ENCODE measurements at regions not wholly inside any gene's neighbourhood (a gene's known extent, or its start where the extent isn't known, plus 50 kb on each side); places are given as distances from the start of the nearest gene placed in this dataset.
"Not testable (repeated sequence)": the region's sequence is repeated elsewhere in the genome, so short reads cannot be mapped to it uniquely, and the experiment has no call there.

DNA sequence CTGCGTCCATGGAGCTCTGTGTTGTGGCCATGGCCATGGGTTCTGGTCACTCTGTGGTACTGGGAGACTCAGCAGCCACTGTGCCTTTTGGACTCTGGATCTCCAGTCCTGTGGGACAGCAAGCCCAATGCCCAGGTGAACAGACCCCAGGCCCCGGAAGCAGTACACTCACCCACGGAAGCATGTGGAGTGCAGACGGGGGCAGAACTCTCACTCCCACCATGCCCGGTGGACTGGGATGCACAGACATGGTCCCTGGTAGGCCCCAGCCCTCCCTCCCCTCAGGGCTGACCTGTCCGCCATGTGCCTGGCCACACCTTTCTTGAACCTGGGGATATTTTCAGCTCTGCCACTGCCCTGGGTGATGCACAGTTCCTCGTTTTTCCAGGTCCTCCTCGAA, 163.3 kb downstream of the URI1 start:
- no peak for DNase-seq
- Histone ChIP-seq H3K27me3 (ENCODE audit: control insufficient read depth, insufficient read depth, low read length) (no peaks in the 10 kb centered on the region), H3K36me3 (replicated peaks; ENCODE audit: control insufficient read depth, insufficient read depth, low read length) (no peaks in the 10 kb centered on the region), H3K4me3 (ENCODE audit: insufficient read depth, low read depth, low read length) (no peak overlapping the region)

GRCh38 chr19:30105727-30106126, 163.7 kb downstream of the URI1 start:
- DNase-seq: no peak

GRCh38 chr19:30106417-30107095, 164.5 kb downstream of the URI1 start:
- H3K36me3 ChIP-seq (replicated peaks; ENCODE audit: control insufficient read depth, insufficient read depth, low read length): no peaks in the 10 kb centered on the region
- no peak for DNase-seq
- H3K27me3 ChIP-seq (ENCODE audit: control insufficient read depth, insufficient read depth, low read length): no peaks in the 10 kb centered on the region
- H3K4me3 ChIP-seq (ENCODE audit: insufficient read depth, low read depth, low read length): no peak overlapping the region

More at GRCh38 chr19:30105727-30106126, 163.7 kb downstream of the URI1 start:
- H3K27me3 ChIP-seq (ENCODE audit: control insufficient read depth, insufficient read depth, low read length): no peaks in the 10 kb centered on the region
- no peaks in the 10 kb centered on the region for H3K36me3 ChIP-seq (replicated peaks; ENCODE audit: control insufficient read depth, insufficient read depth, low read length)
- H3K4me3 ChIP-seq (ENCODE audit: insufficient read depth, low read depth, low read length): no peak overlapping the region

DNA sequence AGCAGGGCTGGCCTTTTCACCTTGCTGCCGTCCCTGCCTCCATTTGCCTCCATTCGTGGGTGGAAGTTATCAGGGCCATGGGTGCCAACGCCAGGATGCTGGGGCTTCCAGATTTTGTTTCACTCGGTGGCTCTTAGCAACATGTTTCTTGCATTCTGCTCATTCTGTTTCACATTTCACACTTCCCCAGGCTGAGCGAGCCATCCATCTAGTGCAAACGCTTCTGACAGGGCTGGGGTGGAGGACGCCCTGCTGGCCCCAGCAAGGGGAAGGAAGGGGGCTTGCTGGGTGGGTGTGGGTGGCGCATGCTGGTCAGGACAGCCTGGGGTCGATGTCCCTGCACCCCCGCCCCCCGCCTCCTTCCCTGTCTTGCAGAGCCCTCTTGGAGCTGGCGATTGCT, 165.2 kb downstream of the URI1 start:
- no peak overlapping the region for H3K4me3 ChIP-seq (ENCODE audit: insufficient read depth, low read depth, low read length)
- H3K27me3 ChIP-seq (ENCODE audit: control insufficient read depth, insufficient read depth, low read length): no peaks in the 10 kb centered on the region
- H3K36me3 ChIP-seq (replicated peaks; ENCODE audit: control insufficient read depth, insufficient read depth, low read length): no peaks in the 10 kb centered on the region
- DNase-seq: no peak

- Histone ChIP-seq H3K36me3 (replicated peaks; ENCODE audit: control insufficient read depth, insufficient read depth, low read length) (no peaks in the 10 kb centered on the region), H3K27me3 (ENCODE audit: control insufficient read depth, insufficient read depth, low read length) (no peaks in the 10 kb centered on the region), H3K4me3 (ENCODE audit: insufficient read depth, low read depth, low read length) (no peak overlapping the region)
- DNase-seq: no peak
Observed at GRCh38 chr19:30109565-30109964, 167.5 kb downstream of the URI1 start.

DNA sequence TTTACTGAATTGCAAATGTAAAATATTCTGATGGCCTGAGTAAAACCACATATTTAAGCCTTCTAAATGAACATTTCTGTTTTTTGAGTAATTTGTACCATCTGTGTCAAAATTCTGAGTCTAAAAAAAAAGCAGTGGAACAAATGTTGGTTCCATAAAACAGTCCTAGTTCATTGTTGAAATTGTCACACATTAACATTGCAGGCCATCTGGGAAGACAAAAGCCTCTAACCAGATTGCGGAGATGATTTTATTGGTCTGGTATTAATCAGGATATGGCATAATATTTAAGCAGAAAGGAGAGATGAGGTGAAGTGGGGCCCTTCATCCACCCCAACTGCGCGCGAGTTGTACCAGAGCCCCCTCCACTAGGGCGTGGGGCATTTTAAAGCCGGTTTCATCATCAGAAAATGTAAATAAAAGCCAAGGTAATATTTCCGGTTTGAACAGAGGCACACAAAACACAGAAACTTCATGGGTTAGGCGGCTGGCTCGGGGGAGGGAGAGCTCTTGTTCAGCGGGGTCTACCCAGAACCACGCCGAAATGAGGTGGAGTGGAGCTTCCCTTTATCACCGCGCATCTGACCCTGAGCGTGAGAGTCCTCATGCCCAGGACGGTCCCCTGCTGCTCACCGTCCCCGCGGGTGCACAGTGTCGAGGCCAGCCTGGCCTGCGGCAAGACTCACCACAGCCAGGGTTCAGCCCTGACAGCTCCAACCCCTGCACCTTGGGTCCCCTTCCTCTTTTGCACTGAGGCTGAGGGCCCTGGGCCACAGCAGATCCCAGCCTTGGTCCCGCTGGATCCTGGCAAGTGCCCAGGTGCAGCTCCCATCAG, 169.2 kb downstream of the URI1 start:
- Histone ChIP-seq H3K36me3 (replicated peaks; ENCODE audit: control insufficient read depth, insufficient read depth, low read length) (no peaks in the 10 kb centered on the region), H3K27me3 (ENCODE audit: control insufficient read depth, insufficient read depth, low read length) (no peaks in the 10 kb centered on the region), H3K4me3 (ENCODE audit: insufficient read depth, low read depth, low read length) (no peak overlapping the region)
- no peak for DNase-seq

- Histone ChIP-seq H3K36me3 (replicated peaks; ENCODE audit: control insufficient read depth, insufficient read depth, low read length) (no peaks in the 10 kb centered on the region), H3K27me3 (ENCODE audit: control insufficient read depth, insufficient read depth, low read length) (no peaks in the 10 kb centered on the region), H3K4me3 (ENCODE audit: insufficient read depth, low read depth, low read length) (no peak overlapping the region)
- DNase-seq: no peak
Observed at GRCh38 chr19:30112171-30112570, 170.1 kb downstream of the URI1 start.

DNA sequence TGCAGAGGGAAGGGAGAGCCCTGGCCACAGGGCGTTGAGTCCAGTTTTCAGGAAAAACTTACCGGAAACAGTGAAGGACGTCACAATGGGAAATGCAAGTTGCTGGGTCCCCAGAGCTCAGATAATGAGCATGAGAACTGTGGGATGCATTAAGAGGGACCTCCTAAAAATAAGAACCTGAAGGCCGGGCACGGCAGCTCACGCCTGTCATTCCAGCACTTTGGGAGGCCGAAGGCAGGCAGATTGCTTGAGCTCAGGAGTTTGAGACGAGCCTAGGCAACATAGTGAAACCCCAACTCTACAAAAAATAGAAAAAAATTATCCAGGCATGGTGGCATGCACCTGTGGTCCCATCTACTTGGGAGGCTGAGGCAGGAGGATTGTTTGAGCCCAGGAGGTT, 170.6 kb downstream of the URI1 start:
- Histone ChIP-seq H3K27me3 (ENCODE audit: control insufficient read depth, insufficient read depth, low read length) (no peaks in the 10 kb centered on the region), H3K36me3 (replicated peaks; ENCODE audit: control insufficient read depth, insufficient read depth, low read length) (no peaks in the 10 kb centered on the region), H3K4me3 (ENCODE audit: insufficient read depth, low read depth, low read length) (no peak overlapping the region)
- no peak for DNase-seq

DNA sequence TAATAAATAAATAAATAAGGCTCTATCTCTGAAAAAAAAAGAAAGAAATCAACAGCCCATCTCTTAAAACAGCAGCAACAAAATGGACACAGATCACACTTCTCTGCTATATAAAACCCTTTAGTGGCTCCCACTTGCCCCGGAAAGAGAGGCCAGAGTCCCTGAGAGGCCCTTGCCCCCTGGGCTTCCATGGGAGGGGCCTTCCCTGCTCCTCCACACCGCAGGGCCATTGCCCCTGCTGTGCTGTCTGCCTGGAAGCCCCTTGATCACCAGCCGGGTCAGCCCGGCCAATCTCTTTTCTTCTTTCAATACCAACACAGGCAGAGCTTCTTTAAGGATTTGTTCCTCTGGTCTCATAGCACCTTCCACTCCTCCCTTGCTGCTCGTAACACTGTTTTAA, 171.1 kb downstream of the URI1 start:
- DNase-seq: peak; percentile 63
- no peaks in the 10 kb centered on the region for H3K27me3 ChIP-seq (ENCODE audit: control insufficient read depth, insufficient read depth, low read length)
- H3K4me3 ChIP-seq (ENCODE audit: insufficient read depth, low read depth, low read length): no peak overlapping the region
- no peaks in the 10 kb centered on the region for H3K36me3 ChIP-seq (replicated peaks; ENCODE audit: control insufficient read depth, insufficient read depth, low read length)

- H3K4me3 ChIP-seq (ENCODE audit: insufficient read depth, low read depth, low read length); H3K27me3 ChIP-seq (ENCODE audit: control insufficient read depth, insufficient read depth, low read length); H3K36me3 ChIP-seq (replicated peaks; ENCODE audit: control insufficient read depth, insufficient read depth, low read length); DNase-seq: not testable (repeated sequence)
Observed at GRCh38 chr19:30114095-30114494, 172.1 kb downstream of the URI1 start.

DNA sequence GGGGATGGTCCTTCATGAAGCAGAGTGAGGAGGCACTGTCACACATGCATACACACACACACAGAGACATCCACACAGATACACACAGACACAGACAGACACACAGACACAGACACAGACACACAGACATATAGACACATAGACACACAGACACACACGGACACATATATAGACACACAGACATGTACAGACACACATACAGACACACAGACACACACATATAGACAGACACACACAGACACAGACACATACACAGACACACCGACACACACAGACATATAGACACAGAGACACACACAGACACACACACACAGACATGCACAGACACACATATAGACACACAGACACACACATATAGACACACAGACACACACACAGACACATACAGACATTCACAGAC, 173.9 kb downstream of the URI1 start:
- no peak for DNase-seq
- no peak overlapping the region for H3K4me3 ChIP-seq (ENCODE audit: insufficient read depth, low read depth, low read length)
- H3K36me3 ChIP-seq (replicated peaks; ENCODE audit: control insufficient read depth, insufficient read depth, low read length): no peaks in the 10 kb centered on the region
- H3K27me3 ChIP-seq (ENCODE audit: control insufficient read depth, insufficient read depth, low read length): no peaks in the 10 kb centered on the region

GRCh38 chr19:30116530-30116929, 174.5 kb downstream of the URI1 start:
- H3K27me3 ChIP-seq (ENCODE audit: control insufficient read depth, insufficient read depth, low read length): no peaks in the 10 kb centered on the region
- H3K4me3 ChIP-seq (ENCODE audit: insufficient read depth, low read depth, low read length): no peak overlapping the region
- DNase-seq: no peak
- no peaks in the 10 kb centered on the region for H3K36me3 ChIP-seq (replicated peaks; ENCODE audit: control insufficient read depth, insufficient read depth, low read length)

DNA sequence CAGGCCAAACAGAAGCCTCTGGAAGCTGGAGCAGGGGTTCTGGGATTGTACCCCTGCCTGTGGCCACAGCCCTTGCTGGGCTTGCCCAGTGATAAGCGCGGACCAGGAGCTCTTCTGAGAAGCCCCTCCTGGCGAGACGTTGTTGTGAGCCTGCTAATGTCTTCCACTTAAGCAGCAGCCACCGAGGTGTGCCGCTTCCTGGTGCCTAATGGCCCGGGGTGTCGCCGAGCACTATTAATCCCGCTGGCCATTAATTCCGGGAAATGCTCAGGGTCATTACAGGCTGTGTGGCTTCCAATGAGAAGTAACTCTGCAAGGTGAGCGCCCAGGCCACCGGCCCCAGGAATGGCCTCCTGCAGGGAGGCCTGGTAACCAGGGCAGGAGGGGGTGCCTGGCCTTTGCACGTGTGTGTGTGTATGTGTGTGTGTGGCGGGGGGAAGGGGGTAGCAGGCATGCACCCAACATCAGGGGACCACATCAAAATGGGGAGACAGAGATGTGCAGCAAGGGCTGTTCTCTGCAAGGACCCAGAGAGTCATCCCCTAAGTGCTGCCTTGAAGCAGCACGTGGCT, 175.0 kb downstream of the URI1 start:
- no peak for DNase-seq
- no peaks in the 10 kb centered on the region for H3K36me3 ChIP-seq (replicated peaks; ENCODE audit: control insufficient read depth, insufficient read depth, low read length)
- H3K27me3 ChIP-seq (ENCODE audit: control insufficient read depth, insufficient read depth, low read length): no peaks in the 10 kb centered on the region

DNA sequence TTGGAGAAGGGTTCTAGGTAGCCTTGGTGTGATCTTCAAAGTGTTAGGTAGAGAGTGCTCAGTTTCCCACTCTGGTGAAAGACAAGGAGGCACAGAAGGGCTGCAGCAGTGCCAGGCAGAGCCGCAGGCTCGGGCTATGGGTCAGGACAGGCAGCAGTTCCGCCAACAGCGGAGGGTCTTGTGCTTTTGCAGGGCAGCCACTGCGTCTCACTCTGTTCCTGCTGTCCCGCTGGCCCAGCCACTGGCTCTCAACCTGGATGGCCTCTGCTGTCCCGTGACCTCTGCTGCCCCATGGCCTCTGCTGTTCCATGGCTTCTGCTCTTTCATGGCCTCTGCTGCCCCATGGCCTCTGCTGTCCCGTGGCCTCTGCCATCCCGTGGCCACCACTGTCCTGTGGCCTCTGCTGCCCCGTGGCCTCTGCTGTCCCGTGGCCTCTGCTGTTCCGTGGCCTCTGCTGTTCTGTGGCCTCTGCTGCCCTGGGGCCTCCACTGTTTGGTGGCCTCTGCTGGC, 175.7 kb downstream of the URI1 start:
- Histone ChIP-seq H3K27me3 (ENCODE audit: control insufficient read depth, insufficient read depth, low read length) (no peaks in the 10 kb centered on the region), H3K4me3 (ENCODE audit: insufficient read depth, low read depth, low read length) (no peak overlapping the region), H3K36me3 (replicated peaks; ENCODE audit: control insufficient read depth, insufficient read depth, low read length) (no peaks in the 10 kb centered on the region)
- DNase-seq: no peak

More for the DNA sequence above, 175.0 kb downstream of the URI1 start:
- no peak overlapping the region for H3K4me3 ChIP-seq (ENCODE audit: insufficient read depth, low read depth, low read length)

- Histone ChIP-seq H3K27me3 (ENCODE audit: control insufficient read depth, insufficient read depth, low read length) (no peaks in the 10 kb centered on the region), H3K36me3 (replicated peaks; ENCODE audit: control insufficient read depth, insufficient read depth, low read length) (no peaks in the 10 kb centered on the region), H3K4me3 (ENCODE audit: insufficient read depth, low read depth, low read length) (no peak overlapping the region)
- no peak for DNase-seq
Observed at GRCh38 chr19:30118221-30118620, 176.2 kb downstream of the URI1 start.
